ENCODE measurements at regions not wholly inside any gene's neighbourhood (a gene's known extent, or its start where the extent isn't known, plus 50 kb on each side); places are given as distances from the start of the nearest gene placed in this dataset.

DNA sequence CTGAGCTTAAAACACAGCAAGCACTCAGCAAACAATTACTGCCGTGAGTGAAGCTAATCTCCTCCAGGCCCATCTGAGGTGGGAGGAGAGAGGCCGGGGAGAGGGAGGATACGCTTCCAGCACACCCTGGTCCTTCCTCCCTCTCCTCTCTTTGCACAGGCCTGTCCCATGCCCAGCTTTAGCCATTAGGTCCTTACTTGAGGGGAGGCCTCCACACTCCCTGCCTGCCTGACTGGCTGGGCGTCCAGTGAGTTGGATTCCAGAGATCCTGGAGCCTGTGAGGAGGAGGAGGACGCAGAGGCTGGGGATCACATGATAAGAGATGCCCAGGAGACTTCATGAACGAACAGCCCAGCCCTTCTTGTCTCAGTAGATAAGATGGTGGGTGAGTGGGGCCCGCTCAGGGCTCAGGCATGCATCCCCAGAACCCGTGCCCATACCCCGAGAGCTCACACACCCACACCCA, 65.1 kb upstream of the NCOR2 start:
- CTCF ChIA-PET, result interaction anchor here (0.6 to 1.6 kb wide), 3 partner anchors 14 to 29 kb away, joined by 3 read pairs; no protein-coding TSS in a partner anchor
- TF ChIP-seq JUN (IDR thresholded peaks at IDR 0.05) (no peak), NPAS2 (CRISPR knock-in tag; IDR thresholded peaks at IDR 0.05; ENCODE audit: borderline replicate concordance) (no peak), RFX5 (IDR thresholded peaks at IDR 0.05) (no peak), CEBPB (IDR thresholded peaks at IDR 0.05) (no peak), ZC3H11A (IDR thresholded peaks at IDR 0.05) (no peak), KDM1A (IDR thresholded peaks at IDR 0.05; ENCODE audit: low read depth) (no peak), HOXB5 (CRISPR knock-in tag; IDR thresholded peaks at IDR 0.05) (no peak), MAZ (IDR thresholded peaks at IDR 0.05; ENCODE audit: borderline replicate concordance, low read depth, low read length) (no peak), HEYL (CRISPR knock-in tag; IDR thresholded peaks at IDR 0.05) (no peak), BHLHE40 (IDR thresholded peaks at IDR 0.05; ENCODE audit: low read depth, low read length) (no peak), CHD4 (IDR thresholded peaks at IDR 0.05; ENCODE audit: borderline replicate concordance) (no peak), TP53 (CRISPR knock-in tag; IDR thresholded peaks at IDR 0.05) (no peak), SREBF2 (IDR thresholded peaks at IDR 0.05) (no peak), ZSCAN20 (CRISPR knock-in tag; IDR thresholded peaks at IDR 0.05) (no peak)
- TF ChIP-seq, protein P1, sequence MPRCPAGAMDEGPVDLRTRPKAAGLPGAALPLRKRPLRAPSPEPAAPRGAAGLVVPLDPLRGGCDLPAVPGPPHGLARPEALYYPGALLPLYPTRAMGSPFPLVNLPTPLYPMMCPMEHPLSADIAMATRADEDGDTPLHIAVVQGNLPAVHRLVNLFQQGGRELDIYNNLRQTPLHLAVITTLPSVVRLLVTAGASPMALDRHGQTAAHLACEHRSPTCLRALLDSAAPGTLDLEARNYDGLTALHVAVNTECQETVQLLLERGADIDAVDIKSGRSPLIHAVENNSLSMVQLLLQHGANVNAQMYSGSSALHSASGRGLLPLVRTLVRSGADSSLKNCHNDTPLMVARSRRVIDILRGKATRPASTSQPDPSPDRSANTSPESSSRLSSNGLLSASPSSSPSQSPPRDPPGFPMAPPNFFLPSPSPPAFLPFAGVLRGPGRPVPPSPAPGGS (IDR thresholded peaks at IDR 0.05), result no peak
- TF ChIP-seq, protein P2, sequence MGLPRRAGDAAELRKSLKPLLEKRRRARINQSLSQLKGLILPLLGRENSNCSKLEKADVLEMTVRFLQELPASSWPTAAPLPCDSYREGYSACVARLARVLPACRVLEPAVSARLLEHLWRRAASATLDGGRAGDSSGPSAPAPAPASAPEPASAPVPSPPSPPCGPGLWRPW (IDR thresholded peaks at IDR 0.05), result no peak
- TF ChIP-seq, protein P3, sequence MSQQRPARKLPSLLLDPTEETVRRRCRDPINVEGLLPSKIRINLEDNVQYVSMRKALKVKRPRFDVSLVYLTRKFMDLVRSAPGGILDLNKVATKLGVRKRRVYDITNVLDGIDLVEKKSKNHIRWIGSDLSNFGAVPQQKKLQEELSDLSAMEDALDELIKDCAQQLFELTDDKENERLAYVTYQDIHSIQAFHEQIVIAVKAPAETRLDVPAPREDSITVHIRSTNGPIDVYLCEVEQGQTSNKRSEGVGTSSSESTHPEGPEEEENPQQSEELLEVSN (IDR thresholded peaks at IDR 0.05; ENCODE audit: borderline replicate concordance, low read depth), result no peak
- POLR2A ChIA-PET, result no interaction called here
- H3K27ac ChIP-seq, result peak overlapping the region; percentile 82 to 86
- peak in 1 of 2 experiments; percentile 30 for DNase-seq (ENCODE audit: low read depth in 1 of 2, low spot score in 1 of 2)
- FAIRE-seq, result no peak
- peak; percentile 42 to 64 for ATAC-seq
- 74% methylated on average over 9 of the region's 9 CpGs for WGBS (ENCODE audit: missing lambda C conversion rate)
- no peaks in the 10 kb centered on the region for H3K9me3 ChIP-seq
- peak overlapping the region; percentile 41 for H3K4me2 ChIP-seq
- peaks cover 46% of the 10 kb centered on the region for H3K4me1 ChIP-seq
- no peak overlapping the region for H3K4me3 ChIP-seq

DNA sequence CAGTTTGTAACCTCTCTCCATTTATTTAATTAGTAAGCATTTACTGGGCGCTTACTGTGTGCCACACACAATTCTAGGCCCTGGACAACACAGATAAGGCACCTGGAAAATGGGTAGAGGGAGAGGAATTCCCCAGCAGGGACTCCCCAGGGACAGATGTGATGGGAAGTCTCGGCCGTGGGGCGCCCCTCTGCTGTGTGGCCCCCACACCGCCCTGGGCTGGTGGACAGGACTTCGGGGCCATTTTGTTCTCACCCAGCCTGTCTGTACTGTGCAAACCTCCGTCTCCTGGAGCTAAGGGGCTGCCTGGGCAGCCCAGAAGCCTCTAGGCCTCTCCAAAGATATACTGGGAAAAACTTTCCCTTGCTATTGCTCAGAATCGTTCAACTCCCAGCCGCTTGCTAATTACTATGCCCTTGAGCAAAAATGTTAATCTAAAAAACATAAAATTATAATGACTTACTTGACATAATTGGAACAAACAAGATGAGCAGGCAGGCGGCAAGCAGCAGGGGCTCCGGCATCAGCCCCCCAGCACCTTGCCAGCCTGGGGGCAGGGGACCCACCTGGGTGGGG, 64.4 kb upstream of the NCOR2 start:
- H3K4me2 ChIP-seq, result no peak overlapping the region
- no peak overlapping the region for H3K4me3 ChIP-seq
- peak overlapping the region; percentile 82 to 86; a peak in 5 of 6 replicates for H3K27ac ChIP-seq
- no peaks in the 10 kb centered on the region for H3K9me3 ChIP-seq
- POLR2A ChIA-PET, result no interaction called here
- FAIRE-seq, result no peak
- CTCF ChIA-PET, result interaction anchor here (0.9 kb wide), 1 partner anchor 30 kb away, joined by 3 read pairs; no protein-coding TSS in a partner anchor
- no peak for ATAC-seq
- peaks cover 46% of the 10 kb centered on the region for H3K4me1 ChIP-seq
- 85% methylated on average over 10 of the region's 11 CpGs for WGBS (ENCODE audit: missing lambda C conversion rate)
- DNase-seq (ENCODE audit: low read depth in 1 of 2, low spot score in 1 of 2), result no peak
- no peak for TF ChIP-seq NPAS2 (CRISPR knock-in tag; IDR thresholded peaks at IDR 0.05; ENCODE audit: borderline replicate concordance)
- TF ChIP-seq, protein P4, sequence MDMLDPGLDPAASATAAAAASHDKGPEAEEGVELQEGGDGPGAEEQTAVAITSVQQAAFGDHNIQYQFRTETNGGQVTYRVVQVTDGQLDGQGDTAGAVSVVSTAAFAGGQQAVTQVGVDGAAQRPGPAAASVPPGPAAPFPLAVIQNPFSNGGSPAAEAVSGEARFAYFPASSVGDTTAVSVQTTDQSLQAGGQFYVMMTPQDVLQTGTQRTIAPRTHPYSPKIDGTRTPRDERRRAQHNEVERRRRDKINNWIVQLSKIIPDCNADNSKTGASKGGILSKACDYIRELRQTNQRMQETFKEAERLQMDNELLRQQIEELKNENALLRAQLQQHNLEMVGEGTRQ (IDR thresholded peaks at IDR 0.05), result no peak
- TF ChIP-seq EP300 (IDR thresholded peaks at IDR 0.05), result no peak
- no peak for TF ChIP-seq NFE2L2 (conservative IDR thresholded peaks at IDR 0.05; ENCODE audit: low read length)
- no peak for TF ChIP-seq FOSL2 (IDR thresholded peaks at IDR 0.05)
- TF ChIP-seq FOSL2 (CRISPR knock-in tag; IDR thresholded peaks at IDR 0.05), result no peak
- TF ChIP-seq, protein P1 (IDR thresholded peaks at IDR 0.05), result no peak
- TF ChIP-seq CHD2 (IDR thresholded peaks at IDR 0.05; ENCODE audit: low read length, partially characterized antibody), result no peak
- TF ChIP-seq, protein P5, sequence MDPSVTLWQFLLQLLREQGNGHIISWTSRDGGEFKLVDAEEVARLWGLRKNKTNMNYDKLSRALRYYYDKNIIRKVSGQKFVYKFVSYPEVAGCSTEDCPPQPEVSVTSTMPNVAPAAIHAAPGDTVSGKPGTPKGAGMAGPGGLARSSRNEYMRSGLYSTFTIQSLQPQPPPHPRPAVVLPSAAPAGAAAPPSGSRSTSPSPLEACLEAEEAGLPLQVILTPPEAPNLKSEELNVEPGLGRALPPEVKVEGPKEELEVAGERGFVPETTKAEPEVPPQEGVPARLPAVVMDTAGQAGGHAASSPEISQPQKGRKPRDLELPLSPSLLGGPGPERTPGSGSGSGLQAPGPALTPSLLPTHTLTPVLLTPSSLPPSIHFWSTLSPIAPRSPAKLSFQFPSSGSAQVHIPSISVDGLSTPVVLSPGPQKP (IDR thresholded peaks at IDR 0.05; ENCODE audit: low read depth, low read length), result no peak
- TF ChIP-seq ESRRA (IDR thresholded peaks at IDR 0.05; ENCODE audit: borderline replicate concordance, low read length), result no peak
- TF ChIP-seq RARB (CRISPR knock-in tag; IDR thresholded peaks at IDR 0.05), result no peak
- no peak for TF ChIP-seq JUN (IDR thresholded peaks at IDR 0.05)
- TF ChIP-seq RFX5 (IDR thresholded peaks at IDR 0.05), result no peak
- TF ChIP-seq RCOR1 (IDR thresholded peaks at IDR 0.05; ENCODE audit: low read depth, low read length), result no peak
- TF ChIP-seq HEYL (CRISPR knock-in tag; IDR thresholded peaks at IDR 0.05), result no peak
- TF ChIP-seq KDM5A (IDR thresholded peaks at IDR 0.05), result no peak
- TF ChIP-seq HDAC2 (IDR thresholded peaks at IDR 0.05), result no peak

Measured in A549 (cell line).